ENCODE measurements at regions not wholly inside any gene's neighbourhood (a gene's known extent, or its start where the extent isn't known, plus 50 kb on each side); places are given as distances from the start of the nearest gene placed in this dataset.
A peak's percentile ranks its signal among the peaks of the same experiment; 100 is the strongest.

GRCh38 chr3:186456731-186457191, 87.4 kb downstream of the CRYGS start:
- Histone ChIP-seq H3K4ac (ENCODE audit: low read length) (no peak overlapping the region), H3K14ac (ENCODE audit: low read length) (no peak overlapping the region), H3K18ac (ENCODE audit: low read length) (peak overlapping the region; percentile 57), H4K91ac (ENCODE audit: low read depth, low read length, poor library complexity) (no peak overlapping the region), H2BK15ac (ENCODE audit: low read length) (no peak overlapping the region), H4K8ac (ENCODE audit: low read depth, low read length) (no peak overlapping the region), H3K4me2 (ENCODE audit: insufficient read depth, low read length, poor library complexity, severe bottlenecking) (no peak overlapping the region), H3K23ac (ENCODE audit: low read depth, low read length, poor library complexity) (no peak overlapping the region), H3K27me3 (ENCODE audit: control insufficient read depth in 3 of 3, insufficient read depth in 3 of 3, low read depth in 1 of 3, low read length in 3 of 3) (peaks cover 0 to 20% (median 0%) of the 10 kb centered on the region in 3 experiments), H2AFZ (ENCODE audit: low read length) (no peak overlapping the region), H3K4me1 (ENCODE audit: control insufficient read depth in 2 of 2, insufficient read depth in 1 of 2, low read depth in 1 of 2, low read length in 2 of 2) (peaks cover 0 to 16% of the 10 kb centered on the region in 2 donors), H3K36me3 (replicated peaks in 1 of 2; ENCODE audit: control insufficient read depth in 2 of 2, insufficient read depth in 2 of 2, low read length in 2 of 2) (no peaks in the 10 kb centered on the region), H3K79me1 (ENCODE audit: low read depth, low read length) (no peaks in the 10 kb centered on the region), H3K9ac (ENCODE audit: low read depth, low read length, poor library complexity) (no peak overlapping the region), H3K9me3 (replicated peaks in 1 of 2; ENCODE audit: control insufficient read depth in 2 of 2, insufficient read depth in 1 of 2, low read depth in 1 of 2, low read length in 2 of 2) (no peaks in the 10 kb centered on the region), H3K27ac (replicated peaks; ENCODE audit: low read length) (no peak overlapping the region), H2AK5ac (ENCODE audit: low read depth, low read length) (no peak overlapping the region), H2BK120ac (ENCODE audit: low read depth, low read length) (no peak overlapping the region), H2BK5ac (ENCODE audit: low read length) (no peak overlapping the region), H3K4me3 (ENCODE audit: low read length in 2 of 2) (no peak overlapping the region), H2BK12ac (ENCODE audit: low read length) (no peak overlapping the region)
- no peak for DNase-seq (ENCODE audit: low spot score)
- WGBS, 2 donors (ENCODE audit: extremely low coverage in 2 of 2, insufficient read length in 2 of 2, insufficient replicate concordance in 1 of 2), result no CpG with 5 or more reads among the region's 10 CpGs

GRCh38 chr3:186454881-186455703, 89.1 kb downstream of the CRYGS start:
- H3K18ac ChIP-seq (ENCODE audit: low read length), result no peak overlapping the region
- no CpG with 5 or more reads among the region's 14 CpGs for WGBS, 2 donors (ENCODE audit: extremely low coverage in 2 of 2, insufficient read length in 2 of 2, insufficient replicate concordance in 1 of 2)
- no peaks in the 10 kb centered on the region for H3K9me3 ChIP-seq (replicated peaks in 1 of 2; ENCODE audit: control insufficient read depth in 2 of 2, insufficient read depth in 1 of 2, low read depth in 1 of 2, low read length in 2 of 2)
- no peak overlapping the region for H3K4ac ChIP-seq (ENCODE audit: low read length)
- no peak overlapping the region for H3K9ac ChIP-seq (ENCODE audit: low read depth, low read length, poor library complexity)
- no peak overlapping the region for H3K14ac ChIP-seq (ENCODE audit: low read length)
- no peaks in the 10 kb centered on the region for H3K79me1 ChIP-seq (ENCODE audit: low read depth, low read length)
- no peak overlapping the region for H2BK120ac ChIP-seq (ENCODE audit: low read depth, low read length)
- no peak overlapping the region for H2BK5ac ChIP-seq (ENCODE audit: low read length)
- no peak overlapping the region for H4K91ac ChIP-seq (ENCODE audit: low read depth, low read length, poor library complexity)
- no peak for DNase-seq (ENCODE audit: low spot score)
- H3K36me3 ChIP-seq (replicated peaks in 1 of 2; ENCODE audit: control insufficient read depth in 2 of 2, insufficient read depth in 2 of 2, low read length in 2 of 2), result no peaks in the 10 kb centered on the region
- H3K4me1 ChIP-seq (ENCODE audit: control insufficient read depth in 2 of 2, insufficient read depth in 1 of 2, low read depth in 1 of 2, low read length in 2 of 2), result peaks cover 0 to 16% of the 10 kb centered on the region in 2 donors
- no peak overlapping the region for H3K27ac ChIP-seq (replicated peaks; ENCODE audit: low read length)
- H3K27me3 ChIP-seq (ENCODE audit: control insufficient read depth in 3 of 3, insufficient read depth in 3 of 3, low read depth in 1 of 3, low read length in 3 of 3), result peaks cover 0 to 16% (median 0%) of the 10 kb centered on the region in 3 experiments
- no peak overlapping the region for H3K4me2 ChIP-seq (ENCODE audit: insufficient read depth, low read length, poor library complexity, severe bottlenecking)
- H2AFZ ChIP-seq (ENCODE audit: low read length), result no peak overlapping the region
- no peak overlapping the region for H4K8ac ChIP-seq (ENCODE audit: low read depth, low read length)
- H2BK15ac ChIP-seq (ENCODE audit: low read length), result no peak overlapping the region
- no peak overlapping the region for H3K23ac ChIP-seq (ENCODE audit: low read depth, low read length, poor library complexity)
- H2BK12ac ChIP-seq (ENCODE audit: low read length), result no peak overlapping the region
- H2AK5ac ChIP-seq (ENCODE audit: low read depth, low read length), result no peak overlapping the region
- H3K4me3 ChIP-seq (ENCODE audit: low read length in 2 of 2), result no peak overlapping the region

DNA sequence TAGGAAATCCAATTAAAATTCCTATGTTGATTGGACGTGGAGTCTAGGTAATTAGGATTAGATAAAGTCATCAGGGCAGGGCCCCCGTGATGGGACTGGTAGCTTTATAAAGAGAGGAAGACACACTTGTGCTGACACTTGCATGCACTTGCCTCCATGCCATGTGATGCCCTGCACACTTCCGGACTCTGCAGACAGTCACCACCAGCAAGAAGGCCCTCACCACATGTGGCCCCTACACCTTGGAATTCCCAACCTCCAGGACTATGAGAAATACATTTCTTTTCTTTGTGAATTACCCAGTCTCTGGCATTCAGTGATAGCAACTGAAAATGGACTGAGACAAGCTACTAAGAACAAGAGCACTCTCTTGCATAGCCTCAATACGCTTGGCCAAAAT, 90.6 kb downstream of the CRYGS start:
- Histone ChIP-seq H3K4me2 (ENCODE audit: insufficient read depth, low read length, poor library complexity, severe bottlenecking) (no peak overlapping the region), H3K27ac (replicated peaks; ENCODE audit: low read length) (no peak overlapping the region), H2BK12ac (ENCODE audit: low read length) (no peak overlapping the region), H3K18ac (ENCODE audit: low read length) (no peak overlapping the region), H4K8ac (ENCODE audit: low read depth, low read length) (no peak overlapping the region), H2BK15ac (ENCODE audit: low read length) (no peak overlapping the region), H3K23ac (ENCODE audit: low read depth, low read length, poor library complexity) (no peak overlapping the region), H2BK5ac (ENCODE audit: low read length) (no peak overlapping the region), H3K79me1 (ENCODE audit: low read depth, low read length) (no peaks in the 10 kb centered on the region), H3K36me3 (replicated peaks in 1 of 2; ENCODE audit: control insufficient read depth in 2 of 2, insufficient read depth in 2 of 2, low read length in 2 of 2) (no peaks in the 10 kb centered on the region), H3K4me1 (ENCODE audit: control insufficient read depth in 2 of 2, insufficient read depth in 1 of 2, low read depth in 1 of 2, low read length in 2 of 2) (peaks cover 0 to 16% of the 10 kb centered on the region in 2 donors), H3K9ac (ENCODE audit: low read depth, low read length, poor library complexity) (no peak overlapping the region), H3K14ac (ENCODE audit: low read length) (no peak overlapping the region), H3K4ac (ENCODE audit: low read length) (no peak overlapping the region), H2AK5ac (ENCODE audit: low read depth, low read length) (no peak overlapping the region), H3K9me3 (replicated peaks in 1 of 2; ENCODE audit: control insufficient read depth in 2 of 2, insufficient read depth in 1 of 2, low read depth in 1 of 2, low read length in 2 of 2) (no peaks in the 10 kb centered on the region), H3K27me3 (ENCODE audit: control insufficient read depth in 3 of 3, insufficient read depth in 3 of 3, low read depth in 1 of 3, low read length in 3 of 3) (peaks cover 0 to 5% (median 0%) of the 10 kb centered on the region in 3 experiments), H2AFZ (ENCODE audit: low read length) (no peak overlapping the region), H3K4me3 (ENCODE audit: low read length in 2 of 2) (no peak overlapping the region), H4K91ac (ENCODE audit: low read depth, low read length, poor library complexity) (no peak overlapping the region), H2BK120ac (ENCODE audit: low read depth, low read length) (no peak overlapping the region)
- DNase-seq (ENCODE audit: low spot score), result no peak
- WGBS, 2 donors (ENCODE audit: extremely low coverage in 2 of 2, insufficient read length in 2 of 2, insufficient replicate concordance in 1 of 2), result no CpG with 5 or more reads among the region's 4 CpGs

- Histone ChIP-seq H3K23ac (ENCODE audit: low read depth, low read length, poor library complexity) (no peak overlapping the region), H2BK120ac (ENCODE audit: low read depth, low read length) (no peak overlapping the region), H3K4me1 (ENCODE audit: control insufficient read depth in 2 of 2, insufficient read depth in 1 of 2, low read depth in 1 of 2, low read length in 2 of 2) (peaks cover 0 to 14% of the 10 kb centered on the region in 2 donors), H3K4me3 (ENCODE audit: low read length in 2 of 2) (no peak overlapping the region), H3K9ac (ENCODE audit: low read depth, low read length, poor library complexity) (no peak overlapping the region), H3K14ac (ENCODE audit: low read length) (no peak overlapping the region), H2BK15ac (ENCODE audit: low read length) (no peak overlapping the region), H2AK5ac (ENCODE audit: low read depth, low read length) (no peak overlapping the region), H3K4ac (ENCODE audit: low read length) (no peak overlapping the region), H2AFZ (ENCODE audit: low read length) (no peak overlapping the region), H3K79me1 (ENCODE audit: low read depth, low read length) (no peaks in the 10 kb centered on the region), H3K27ac (replicated peaks; ENCODE audit: low read length) (no peak overlapping the region), H2BK5ac (ENCODE audit: low read length) (no peak overlapping the region), H2BK12ac (ENCODE audit: low read length) (no peak overlapping the region), H4K91ac (ENCODE audit: low read depth, low read length, poor library complexity) (no peak overlapping the region), H3K9me3 (replicated peaks in 1 of 2; ENCODE audit: control insufficient read depth in 2 of 2, insufficient read depth in 1 of 2, low read depth in 1 of 2, low read length in 2 of 2) (no peaks in the 10 kb centered on the region), H3K4me2 (ENCODE audit: insufficient read depth, low read length, poor library complexity, severe bottlenecking) (no peak overlapping the region), H3K36me3 (replicated peaks in 1 of 2; ENCODE audit: control insufficient read depth in 2 of 2, insufficient read depth in 2 of 2, low read length in 2 of 2) (no peaks in the 10 kb centered on the region), H3K27me3 (ENCODE audit: control insufficient read depth in 3 of 3, insufficient read depth in 3 of 3, low read depth in 1 of 3, low read length in 3 of 3) (peaks cover 0 to 2% (median 0%) of the 10 kb centered on the region in 3 experiments), H3K18ac (ENCODE audit: low read length) (no peak overlapping the region), H4K8ac (ENCODE audit: low read depth, low read length) (no peak overlapping the region)
- no CpG with 5 or more reads among the region's 8 CpGs for WGBS, 2 donors (ENCODE audit: extremely low coverage in 2 of 2, insufficient read length in 2 of 2, insufficient replicate concordance in 1 of 2)
- no peak for DNase-seq (ENCODE audit: low spot score)
Observed at GRCh38 chr3:186452517-186452916, 90.5 kb upstream of the DGKG start.
